ENCODE measurements at regions not wholly inside any gene's neighbourhood (a gene's known extent, or its start where the extent isn't known, plus 50 kb on each side); places are given as distances from the start of the nearest gene placed in this dataset.

- DNase-seq (no peak), ATAC-seq (no peak)
- intact Hi-C loops (cut with micrococcal nuclease) = no loop called here
- Histone ChIP-seq H3K9me3 (ENCODE audit: control insufficient read depth, insufficient read depth, low read length) (no peaks in the 10 kb centered on the region), H3K4me1 (ENCODE audit: control insufficient read depth, insufficient read depth, low read length) (no peaks in the 10 kb centered on the region), H3K36me3 (ENCODE audit: control insufficient read depth, insufficient read depth, low read length) (no peaks in the 10 kb centered on the region), H3K4me3 (ENCODE audit: low read length) (no peak overlapping the region), H3K27me3 (ENCODE audit: control insufficient read depth, insufficient read depth, low read length) (no peaks in the 10 kb centered on the region), H3K27ac (ENCODE audit: low read length) (no peak overlapping the region)
- Mint-ChIP-seq H3K4me3 (no peak overlapping the region), H3K4me1 (no peaks in the 10 kb centered on the region), H3K36me3 (no peaks in the 10 kb centered on the region), H3K27ac (no peak overlapping the region), H3K9me3 (peaks cover 4 to 11% of the 10 kb centered on the region in 2 donors), H3K27me3 (ENCODE audit: low read depth in 2 of 2) (no peaks in the 10 kb centered on the region)
- no peak for TF ChIP-seq CTCF (IDR thresholded peaks at IDR 0.05)
- WGBS (ENCODE audit: insufficient coverage) = 86% methylated on average over 4 of the region's 5 CpGs
Observed at GRCh38 chr3:6736836-6737629, 123.9 kb upstream of the GRM7 start.

GRCh38 chr3:6737630-6738029, 123.3 kb upstream of the GRM7 start:
- Mint-ChIP-seq H3K4me3 (no peak overlapping the region), H3K27me3 (ENCODE audit: low read depth in 2 of 2) (no peaks in the 10 kb centered on the region), H3K9me3 (peaks cover 6 to 13% of the 10 kb centered on the region in 2 donors), H3K4me1 (no peaks in the 10 kb centered on the region), H3K36me3 (no peaks in the 10 kb centered on the region), H3K27ac (no peak overlapping the region)
- no peak for ATAC-seq
- H3K9me3 ChIP-seq (ENCODE audit: control insufficient read depth, insufficient read depth, low read length) = no peaks in the 10 kb centered on the region
- no peak overlapping the region for H3K4me3 ChIP-seq (ENCODE audit: low read length)
- H3K27ac ChIP-seq (ENCODE audit: low read length) = no peak overlapping the region
- H3K4me1 ChIP-seq (ENCODE audit: control insufficient read depth, insufficient read depth, low read length) = no peaks in the 10 kb centered on the region
- no peaks in the 10 kb centered on the region for H3K36me3 ChIP-seq (ENCODE audit: control insufficient read depth, insufficient read depth, low read length)
- no peak for TF ChIP-seq CTCF (IDR thresholded peaks at IDR 0.05)
- intact Hi-C loops (cut with micrococcal nuclease) = no loop called here
- WGBS (ENCODE audit: insufficient coverage) = 90% methylated on average over 2 of the region's 2 CpGs
- H3K27me3 ChIP-seq (ENCODE audit: control insufficient read depth, insufficient read depth, low read length) = no peaks in the 10 kb centered on the region
- DNase-seq = no peak

GRCh38 chr3:6739288-6739687, 121.6 kb upstream of the GRM7 start:
- H3K36me3 ChIP-seq (ENCODE audit: control insufficient read depth, insufficient read depth, low read length) = no peaks in the 10 kb centered on the region
- ATAC-seq (no peak), DNase-seq (no peak)
- H3K9me3 ChIP-seq (ENCODE audit: control insufficient read depth, insufficient read depth, low read length) = no peaks in the 10 kb centered on the region
- Mint-ChIP-seq H3K27ac (no peak overlapping the region), H3K36me3 (no peaks in the 10 kb centered on the region), H3K27me3 (ENCODE audit: low read depth in 2 of 2) (no peaks in the 10 kb centered on the region), H3K9me3 (peaks cover 10 to 13% of the 10 kb centered on the region in 2 donors), H3K4me1 (no peaks in the 10 kb centered on the region), H3K4me3 (no peak overlapping the region)
- no peak overlapping the region for H3K4me3 ChIP-seq (ENCODE audit: low read length)
- no peaks in the 10 kb centered on the region for H3K4me1 ChIP-seq (ENCODE audit: control insufficient read depth, insufficient read depth, low read length)
- intact Hi-C loops (cut with micrococcal nuclease) = no loop called here
- H3K27ac ChIP-seq (ENCODE audit: low read length) = no peak overlapping the region
- TF ChIP-seq CTCF (IDR thresholded peaks at IDR 0.05) = no peak
- WGBS (ENCODE audit: insufficient coverage) = 59% methylated on average over 3 of the region's 3 CpGs
- no peaks in the 10 kb centered on the region for H3K27me3 ChIP-seq (ENCODE audit: control insufficient read depth, insufficient read depth, low read length)

Data from natural killer cell (primary cell).